Smooth muscle cell (in vitro differentiated cells): ENCODE measurements at regions not wholly inside any gene's neighbourhood (a gene's known extent, or its start where the extent isn't known, plus 50 kb on each side); places are given as distances from the start of the nearest gene placed in this dataset.

Source experiments
- DNase-seq: peaks from one replicate; lab custom pipeline; 2025; ENCODE audit not compliant: unreplicated experiment; lab: John Stamatoyannopoulos, UW
- H2AFZ ChIP-seq: fragments of 200-600 bp; sonication (generic); 2 replicates; pipeline ENCODE4 v1.6.0; 2016; ENCODE audit warnings: antibody characterized with exemption, low read depth, mild to moderate bottlenecking
- H3F3A ChIP-seq: fragments of 200-600 bp; sonication (generic); 2 replicates; pipeline ENCODE4 v1.6.0; 2017; ENCODE audit warnings: antibody characterized with exemption, low read depth
- H3K27ac ChIP-seq: fragments of 200-600 bp; sonication (generic); 2 replicates; pipeline ENCODE4 v1.5.1; 2016; ENCODE audit warnings: low read depth, mild to moderate bottlenecking
- H3K27me3 ChIP-seq: fragments of 200-600 bp; sonication (generic); 2 replicates; pipeline ENCODE4 v1.6.1; 2016; ENCODE audit warnings: low read depth, mild to moderate bottlenecking
- H3K36me3 ChIP-seq: fragments of 200-600 bp; sonication (generic); 2 replicates; pipeline ENCODE4 v1.5.1; 2016; ENCODE audit warnings: low read depth
- H3K4me1 ChIP-seq: fragments of 200-600 bp; sonication (generic); 2 replicates; pipeline ENCODE4 v1.5.1; 2016; ENCODE audit warnings: low read depth
- H3K4me2 ChIP-seq: fragments of 200-600 bp; sonication (generic); 2 replicates; pipeline ENCODE4 v1.6.0; 2016; ENCODE audit warnings: mild to moderate bottlenecking
- H3K4me3 ChIP-seq: fragments of 200-600 bp; sonication (generic); 2 replicates; pipeline ENCODE4 v1.5.1; 2016; ENCODE audit warnings: mild to moderate bottlenecking
- H3K79me2 ChIP-seq: fragments of 200-600 bp; sonication (generic); 2 replicates; pipeline ENCODE4 v1.6.0; 2016; ENCODE audit warnings: low read depth, mild to moderate bottlenecking
- H3K9ac ChIP-seq: fragments of 200-600 bp; sonication (generic); 2 replicates; pipeline ENCODE4 v1.6.0; 2016; ENCODE audit warnings: low read depth
- H3K9me3 ChIP-seq: fragments of 200-600 bp; sonication (generic); replicated peaks from 2 replicates; pipeline ENCODE4 v1.5.1; 2016; ENCODE audit warnings: low read depth
- H4K20me1 ChIP-seq: fragments of 200-600 bp; sonication (generic); 2 replicates; pipeline ENCODE4 v1.6.0; 2016; ENCODE audit warnings: low read depth
- WGBS: methylation state at CpG from one replicate; pipeline ENCODE4 v1.1.7; 2016; ENCODE audit warnings: low lambda C conversion rate; 5-methylcytosine and 5-hydroxymethylcytosine counted together
- TF ChIP-seq, protein P1 (sequence below): fragments of 200-600 bp; sonication (generic); IDR thresholded peaks from 2 replicates; pipeline ENCODE4 v1.5.1; 2017; ENCODE audit warnings: borderline replicate concordance, mild to moderate bottlenecking, antibody characterized with exemption; ENCODE audit not compliant: insufficient read depth, poor library complexity, severe bottlenecking

DNA sequence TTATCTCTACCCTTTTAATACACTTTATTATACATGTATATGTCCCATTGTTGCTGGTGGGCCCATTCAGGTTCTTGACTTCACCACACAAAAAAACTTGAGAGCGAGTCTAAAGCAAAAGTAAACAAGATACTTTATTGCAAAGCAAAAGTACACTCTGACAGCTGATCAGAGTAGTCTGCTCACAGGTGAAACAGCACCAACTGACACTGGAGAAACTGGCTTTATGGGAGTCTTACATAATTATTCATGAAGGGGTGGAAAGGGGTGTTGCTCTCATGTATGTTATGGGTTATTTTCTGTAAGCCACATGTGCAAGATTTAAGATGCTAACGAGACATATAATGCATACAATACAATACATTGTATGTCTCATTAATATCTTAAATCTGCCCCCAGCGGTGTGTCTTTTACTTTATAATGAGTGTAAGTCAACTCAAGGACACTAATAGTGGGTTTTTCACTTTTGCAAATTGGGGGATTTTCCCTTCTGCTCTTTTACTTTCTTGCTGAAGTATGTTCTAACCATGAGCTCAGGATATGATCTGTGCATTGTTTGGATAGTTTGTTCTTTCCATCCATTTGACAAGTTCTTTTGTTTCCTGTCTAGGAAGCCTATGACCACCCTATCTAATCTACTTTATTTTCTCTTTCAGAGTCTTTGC is 256.1 kb upstream of the ITM2A start:
- H3K27me3 ChIP-seq = no peaks in the 10 kb centered on the region
- no peaks in the 10 kb centered on the region for H3K79me2 ChIP-seq
- H3K4me2 ChIP-seq = no peak overlapping the region
- no peaks in the 10 kb centered on the region for H3K4me1 ChIP-seq
- WGBS = 60% methylated on average over 3 of the region's 3 CpGs
- no peak overlapping the region for H2AFZ ChIP-seq
- no peaks in the 10 kb centered on the region for H4K20me1 ChIP-seq
- H3K27ac ChIP-seq = no peak overlapping the region
- no peak overlapping the region for H3K4me3 ChIP-seq
- DNase-seq = no peak
- no peaks in the 10 kb centered on the region for H3F3A ChIP-seq
- no peaks in the 10 kb centered on the region for H3K9me3 ChIP-seq
- H3K9ac ChIP-seq = no peak overlapping the region
- H3K36me3 ChIP-seq = no peaks in the 10 kb centered on the region
- TF ChIP-seq, protein P1, sequence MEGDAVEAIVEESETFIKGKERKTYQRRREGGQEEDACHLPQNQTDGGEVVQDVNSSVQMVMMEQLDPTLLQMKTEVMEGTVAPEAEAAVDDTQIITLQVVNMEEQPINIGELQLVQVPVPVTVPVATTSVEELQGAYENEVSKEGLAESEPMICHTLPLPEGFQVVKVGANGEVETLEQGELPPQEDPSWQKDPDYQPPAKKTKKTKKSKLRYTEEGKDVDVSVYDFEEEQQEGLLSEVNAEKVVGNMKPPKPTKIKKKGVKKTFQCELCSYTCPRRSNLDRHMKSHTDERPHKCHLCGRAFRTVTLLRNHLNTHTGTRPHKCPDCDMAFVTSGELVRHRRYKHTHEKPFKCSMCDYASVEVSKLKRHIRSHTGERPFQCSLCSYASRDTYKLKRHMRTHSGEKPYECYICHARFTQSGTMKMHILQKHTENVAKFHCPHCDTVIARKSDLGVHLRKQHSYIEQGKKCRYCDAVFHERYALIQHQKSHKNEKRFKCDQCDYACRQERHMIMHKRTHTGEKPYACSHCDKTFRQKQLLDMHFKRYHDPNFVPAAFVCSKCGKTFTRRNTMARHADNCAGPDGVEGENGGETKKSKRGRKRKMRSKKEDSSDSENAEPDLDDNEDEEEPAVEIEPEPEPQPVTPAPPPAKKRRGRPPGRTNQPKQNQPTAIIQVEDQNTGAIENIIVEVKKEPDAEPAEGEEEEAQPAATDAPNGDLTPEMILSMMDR = no peak

DNA sequence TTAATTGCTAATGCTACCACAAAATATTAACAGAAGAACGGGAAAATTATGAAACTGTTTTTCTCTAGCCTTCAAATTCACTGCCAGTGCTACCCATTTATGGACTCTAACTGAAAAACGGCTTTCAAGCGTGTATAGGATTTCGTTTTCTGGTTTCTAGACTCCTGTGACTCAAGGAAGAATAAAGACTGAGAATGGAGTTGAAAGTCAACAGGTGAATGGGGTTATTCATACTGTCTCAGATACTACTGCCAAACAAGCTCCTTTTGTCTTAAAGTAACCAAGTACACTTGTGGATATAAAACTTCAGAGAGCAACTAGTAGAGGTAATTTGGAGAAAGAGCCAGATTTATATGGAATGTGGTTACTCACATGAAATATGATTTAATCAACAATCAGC is 251.1 kb upstream of the ITM2A start:
- Histone ChIP-seq H3K36me3 (no peaks in the 10 kb centered on the region), H3K4me3 (no peak overlapping the region), H3K27me3 (no peaks in the 10 kb centered on the region), H3K9me3 (no peaks in the 10 kb centered on the region), H3F3A (no peaks in the 10 kb centered on the region), H2AFZ (no peak overlapping the region), H4K20me1 (no peaks in the 10 kb centered on the region), H3K79me2 (no peaks in the 10 kb centered on the region), H3K9ac (no peak overlapping the region), H3K4me1 (no peaks in the 10 kb centered on the region), H3K27ac (no peak overlapping the region), H3K4me2 (no peak overlapping the region)
- WGBS = 72% methylated on average over 4 of the region's 4 CpGs
- DNase-seq = no peak
- TF ChIP-seq, protein P1 = no peak

DNA sequence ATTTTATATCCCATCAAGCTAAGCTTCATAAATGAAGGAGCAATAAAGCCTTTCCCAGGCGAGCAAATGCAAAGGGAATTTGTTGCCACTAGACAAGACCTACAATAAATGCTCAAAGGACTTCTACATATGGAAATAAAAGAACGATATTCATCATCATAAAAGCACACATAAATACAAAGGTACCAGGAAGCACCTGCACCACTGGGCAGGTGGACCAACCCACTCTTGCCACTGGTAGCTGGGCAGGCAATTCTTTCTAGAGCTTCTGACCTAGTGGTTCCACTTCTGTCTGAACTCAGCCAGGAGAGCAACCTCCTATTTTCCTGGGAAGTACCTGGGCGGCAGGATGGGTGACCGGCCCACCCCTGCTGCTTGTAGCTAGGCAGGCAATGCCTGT is 237.2 kb upstream of the ITM2A start:
- Histone ChIP-seq H3K27me3 (no peaks in the 10 kb centered on the region), H3K79me2 (no peaks in the 10 kb centered on the region), H4K20me1 (no peaks in the 10 kb centered on the region), H3K9ac (no peak overlapping the region), H3K9me3 (no peaks in the 10 kb centered on the region), H3K27ac (no peak overlapping the region), H3K4me1 (no peaks in the 10 kb centered on the region), H3K36me3 (no peaks in the 10 kb centered on the region), H3K4me3 (no peak overlapping the region), H3K4me2 (no peak overlapping the region), H2AFZ (no peak overlapping the region), H3F3A (no peaks in the 10 kb centered on the region)
- TF ChIP-seq, protein P1 = no peak
- DNase-seq = no peak
- 86% methylated on average over 4 of the region's 4 CpGs for WGBS
